Erythroblast (primary cell): ENCODE measurements at regions not wholly inside any gene's neighbourhood (a gene's known extent, or its start where the extent isn't known, plus 50 kb on each side); places are given as distances from the start of the nearest gene placed in this dataset.

Experiments used
- DNase-seq, 2 experiments: peaks; one replicate each; lab custom pipeline; 2025; lab: John Stamatoyannopoulos, UW
- GATA1 ChIP-seq: IDR thresholded peaks from 2 replicates; pipeline ENCODE4 v1.6.1; 2011; ENCODE audit warnings: low read depth, mild to moderate bottlenecking, control low read depth, low read length, moderate library complexity
- POLR2A ChIP-seq: IDR thresholded peaks from 2 replicates; pipeline ENCODE4 v1.6.1; 2011; ENCODE audit warnings: mild to moderate bottlenecking, low read length

DNA sequence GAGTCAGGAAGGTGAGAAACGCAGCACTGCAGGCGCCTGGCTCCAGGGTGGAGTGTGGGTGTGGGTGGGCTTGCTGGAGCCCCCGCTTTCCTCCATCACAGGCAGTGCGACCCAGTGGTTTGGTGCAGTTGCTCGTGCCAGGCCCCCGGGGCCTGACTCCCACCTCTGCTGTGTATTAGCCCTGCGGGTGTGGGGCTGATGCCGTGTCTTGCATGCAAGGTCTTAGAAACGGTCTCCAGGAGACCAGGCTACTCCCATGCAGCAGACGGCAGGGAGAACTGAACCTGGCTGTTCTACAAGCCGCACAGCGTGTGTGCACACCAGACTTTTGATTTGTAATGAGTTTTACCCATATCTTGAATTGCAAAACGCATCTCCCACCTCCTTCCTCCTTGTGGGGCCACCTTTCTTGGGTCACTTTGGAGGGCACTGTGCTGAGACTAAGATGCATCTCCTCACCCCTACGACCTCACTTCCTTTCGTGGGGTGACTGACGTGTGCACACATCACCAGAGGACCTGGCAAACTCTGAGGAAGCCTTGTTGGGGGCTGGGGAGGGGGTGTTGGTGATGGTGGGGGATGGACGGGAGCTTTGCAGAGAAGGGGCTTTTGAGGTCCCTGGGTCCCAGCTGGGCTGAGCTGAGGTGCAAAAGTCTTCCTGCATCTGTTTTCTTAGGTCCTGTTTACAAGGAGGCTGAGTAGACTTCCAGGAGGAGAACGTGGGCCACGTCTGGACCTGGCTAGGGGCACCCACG is 101.8 kb upstream of the TNRC6C start:
- DNase-seq: no peak
- no peak for TF ChIP-seq POLR2A
- no peak for TF ChIP-seq GATA1

DNA sequence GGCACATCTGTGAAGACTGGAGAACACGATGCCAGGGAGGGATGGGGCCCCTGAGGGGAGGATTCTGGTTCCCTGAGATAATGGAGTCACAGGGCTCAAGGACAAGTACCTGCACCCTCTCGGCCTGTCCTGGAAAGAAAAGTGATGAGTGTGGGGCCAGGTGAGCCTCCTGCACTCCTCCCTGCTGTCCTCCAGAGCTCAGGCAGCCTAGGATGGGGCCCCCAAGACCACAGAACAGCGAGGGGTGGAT is 101.3 kb upstream of the TNRC6C start:
- TF ChIP-seq GATA1 (no peak), POLR2A (no peak)
- DNase-seq: no peak

DNA sequence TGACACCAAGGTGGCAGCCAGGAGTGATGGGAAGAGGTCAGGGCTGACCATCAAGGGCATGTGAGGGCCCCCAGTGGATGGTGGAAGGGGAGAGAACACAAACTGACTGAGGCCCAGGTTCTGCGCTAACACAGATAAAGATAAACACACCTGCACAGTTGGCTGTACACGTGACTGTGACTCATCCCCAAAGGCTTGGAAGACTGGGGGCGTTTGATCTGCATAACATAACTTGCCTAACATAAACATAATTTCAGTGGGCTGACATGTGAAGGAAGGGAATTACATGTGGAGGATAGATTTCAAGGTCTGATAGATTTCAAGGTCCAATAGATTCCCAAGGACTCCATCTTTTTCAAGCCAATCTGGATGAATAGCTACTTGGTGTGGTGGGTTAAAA is 100.9 kb upstream of the TNRC6C start:
- TF ChIP-seq POLR2A (no peak), GATA1 (no peak)
- no peak for DNase-seq

- no peak for DNase-seq
- no peak for TF ChIP-seq GATA1
- TF ChIP-seq POLR2A: no peak
Measured at GRCh38 chr17:77858291-77859034, 100.0 kb upstream of the TNRC6C start.

- TF ChIP-seq POLR2A (no peak), GATA1 (no peak)
- no peak for DNase-seq
Measured at GRCh38 chr17:77859035-77859810, 99.3 kb upstream of the TNRC6C start.

GRCh38 chr17:77861133-77861695 is 97.3 kb upstream of the TNRC6C start:
- TF ChIP-seq POLR2A: no peak
- no peak for TF ChIP-seq GATA1
- no peak for DNase-seq

GRCh38 chr17:77861981-77862645 is 96.4 kb upstream of the TNRC6C start:
- no peak for DNase-seq
- TF ChIP-seq POLR2A (no peak), GATA1 (no peak)

DNA sequence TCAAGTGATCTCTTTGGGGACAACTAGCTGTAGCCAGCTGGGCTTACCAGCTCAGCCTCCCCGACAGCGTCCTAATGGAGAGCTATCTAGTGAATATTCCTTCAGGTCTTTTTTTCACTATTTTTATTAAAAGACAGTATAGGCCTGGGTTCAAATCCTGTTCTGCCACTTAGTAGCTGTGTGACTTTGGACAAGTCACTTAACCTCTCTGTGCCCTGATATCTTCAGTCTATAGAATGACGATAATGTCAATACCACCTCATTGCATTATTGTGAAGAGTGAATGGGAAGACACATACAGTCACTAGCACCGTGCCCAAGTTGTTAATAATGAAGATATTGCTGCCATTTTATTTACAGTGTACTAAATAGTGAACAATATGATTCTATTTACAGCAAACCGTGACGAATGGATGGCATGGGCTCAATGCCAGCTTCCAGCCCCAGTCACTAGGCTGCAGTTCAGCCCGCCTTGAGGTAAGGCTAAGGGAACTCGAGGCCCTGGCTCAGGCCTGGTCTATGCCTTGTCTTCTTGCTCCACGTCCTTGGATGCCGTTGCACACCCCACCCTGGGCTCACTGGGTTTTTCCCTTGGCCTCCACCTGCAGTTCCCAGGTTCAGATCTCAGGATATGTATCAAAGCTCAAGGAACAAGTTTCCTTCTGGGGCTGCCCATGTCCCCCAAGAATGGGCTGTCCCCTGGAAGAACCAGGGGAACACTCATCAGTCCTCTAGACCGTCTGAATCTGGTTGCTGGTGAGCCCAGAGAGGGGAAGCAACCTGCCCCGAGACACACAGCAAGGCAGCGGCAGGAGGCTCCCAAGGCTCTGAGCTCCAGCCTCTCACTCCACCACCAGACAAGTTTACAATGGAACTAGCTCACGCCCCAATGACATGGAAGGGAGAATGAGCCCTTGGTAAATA is 95.4 kb upstream of the TNRC6C start:
- TF ChIP-seq GATA1 (no peak), POLR2A (no peak)
- DNase-seq: no peak

GRCh38 chr17:77863814-77864161 is 94.7 kb upstream of the TNRC6C start:
- peak in 1 of 2 experiments; percentile 32 for DNase-seq
- TF ChIP-seq POLR2A (no peak), GATA1 (no peak)

DNA sequence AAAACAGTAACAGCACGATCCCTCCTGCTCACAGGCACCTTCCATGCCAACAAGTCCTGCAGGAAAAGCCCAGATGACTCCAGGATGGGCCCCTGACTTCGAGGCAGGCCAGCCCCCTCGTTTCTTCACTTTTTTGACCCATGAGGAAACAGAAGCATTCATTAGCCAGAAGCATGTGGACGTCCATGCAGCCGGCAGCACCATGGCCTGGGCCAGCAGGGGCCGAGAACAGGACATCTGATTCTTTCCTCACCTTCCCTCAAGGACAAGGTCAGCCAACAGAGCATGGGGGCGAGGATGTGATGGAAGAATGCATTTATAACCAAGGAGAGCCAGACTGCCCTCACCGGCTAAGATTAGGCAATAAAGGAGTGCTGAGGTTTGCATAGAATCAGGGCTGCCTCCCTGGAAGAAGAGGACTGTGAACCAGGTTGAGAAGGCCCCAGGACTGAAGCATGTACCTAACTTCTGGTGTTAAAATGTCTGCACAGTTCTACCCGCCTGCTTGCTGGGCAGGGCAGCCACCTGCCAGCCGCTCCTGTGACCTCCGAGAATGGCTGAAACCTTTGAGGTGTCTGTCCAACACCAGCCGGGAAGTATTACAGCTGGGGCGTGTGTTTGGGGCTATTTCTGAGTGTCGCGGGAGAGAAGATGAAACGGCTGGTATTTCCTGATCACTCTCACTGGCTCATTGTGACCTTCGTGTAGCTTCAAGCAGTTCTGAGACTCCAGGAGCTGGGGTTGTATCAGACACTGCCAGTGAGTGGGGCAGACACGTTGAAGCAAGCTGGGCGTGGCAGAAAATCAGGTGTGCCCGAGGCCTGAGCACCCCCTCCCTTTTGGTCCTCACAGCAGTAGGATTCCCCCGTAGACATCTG is 94.0 kb upstream of the TNRC6C start:
- DNase-seq: no peak
- TF ChIP-seq GATA1 (no peak), POLR2A (no peak)

- no peak for TF ChIP-seq GATA1
- no peak for DNase-seq
Measured at GRCh38 chr17:77865112-77865611, 93.3 kb upstream of the TNRC6C start.
